GM12864 (cell line): ENCODE measurements at regions not wholly inside any gene's neighbourhood (a gene's known extent, or its start where the extent isn't known, plus 50 kb on each side); places are given as distances from the start of the nearest gene placed in this dataset.

ENCODE experiments used
- DNase-seq: peaks from one replicate; pipeline ENCODE4 v3.0.0-alpha.2; 2011; ENCODE audit warnings: low read depth
- H3K4me3 ChIP-seq: 2 replicates; pipeline ENCODE4 v1.5.1; 2011; ENCODE audit warnings: mild to moderate bottlenecking, low read depth, low read length, control low read depth
- CTCF ChIP-seq: IDR thresholded peaks from 2 replicates; pipeline ENCODE4 v1.5.1; 2011; ENCODE audit warnings: low read depth, mild to moderate bottlenecking, moderate library complexity, low read length, control low read depth, inconsistent platforms; ENCODE audit errors: missing control alignments

GRCh38 chr12:13654456-13654855 is 326.9 kb downstream of the GRIN2B start:
- DNase-seq, result no peak
- no peak for TF ChIP-seq CTCF

GRCh38 chr12:13652105-13652504 is 329.3 kb downstream of the GRIN2B start:
- no peak for TF ChIP-seq CTCF
- H3K4me3 ChIP-seq, result no peak overlapping the region
- DNase-seq, result no peak

More at GRCh38 chr12:13654456-13654855, 326.9 kb downstream of the GRIN2B start:
- H3K4me3 ChIP-seq, result no peak overlapping the region

- DNase-seq, result no peak
- no peak overlapping the region for H3K4me3 ChIP-seq
- TF ChIP-seq CTCF, result no peak
These were observed 345.7 kb downstream of the GRIN2B start for GRCh38 chr12:13635709-13636108.

- TF ChIP-seq CTCF, result no peak
- no peak for DNase-seq
These were observed 349.5 kb downstream of the GRIN2B start for GRCh38 chr12:13631873-13632272.

GRCh38 chr12:13630354-13630753 is 351.0 kb downstream of the GRIN2B start:
- H3K4me3 ChIP-seq, result no peak overlapping the region
- no peak for DNase-seq
- TF ChIP-seq CTCF, result no peak

More at GRCh38 chr12:13631873-13632272, 349.5 kb downstream of the GRIN2B start:
- no peak overlapping the region for H3K4me3 ChIP-seq

GRCh38 chr12:13628067-13628466 is 353.3 kb downstream of the GRIN2B start:
- H3K4me3 ChIP-seq, result no peak overlapping the region
- no peak for TF ChIP-seq CTCF
- no peak for DNase-seq

GRCh38 chr12:13627536-13627935 is 353.9 kb downstream of the GRIN2B start:
- TF ChIP-seq CTCF, result no peak
- no peak for DNase-seq
- no peak overlapping the region for H3K4me3 ChIP-seq
